Spleen (tissue), 11 donors: ENCODE measurements at regions not wholly inside any gene's neighbourhood (a gene's known extent, or its start where the extent isn't known, plus 50 kb on each side); places are given as distances from the start of the nearest gene placed in this dataset.

Experiments
- DNase-seq: peaks from one replicate; pipeline ENCODE4 v3.0.0-alpha.2; 2020
- H3K27ac ChIP-seq, 8 donors: fragments of 200-600 bp; sonication (generic) in 7 of 8; 1 replicate in 4 of 8; 2 replicates in 4 of 8; pipeline versions ENCODE4 v1.5.0 to v1.8.0; 2016 to 2021; ENCODE audit warnings: inconsistent platforms in 4 of 8, mild to moderate bottlenecking in 4 of 8, moderate library complexity in 1 of 8
- H3K27me3 ChIP-seq, 7 donors: fragments of 200-600 bp; sonication (generic) in 6 of 7; replicated peaks in 1 of 7; 1 replicate in 4 of 7; 2 replicates in 3 of 7; pipeline versions ENCODE4 v1.5.0 to v1.8.0; 2016 to 2021; ENCODE audit warnings: inconsistent platforms in 3 of 7, mild to moderate bottlenecking in 1 of 7
- H3K36me3 ChIP-seq, 6 donors: fragments of 200-600 bp; sonication (generic) in 5 of 6; 1 replicate in 4 of 6; 2 replicates in 2 of 6; pipeline versions ENCODE4 v1.5.0 to v1.8.0; 2016 to 2021; ENCODE audit warnings: inconsistent platforms in 2 of 6
- H3K4me1 ChIP-seq, 6 donors: fragments of 200-600 bp; sonication (generic) in 5 of 6; 1 replicate in 3 of 6; 2 replicates in 3 of 6; pipeline versions ENCODE4 v1.5.0 to v1.8.0; 2016 to 2021; ENCODE audit warnings: inconsistent platforms in 3 of 6
- H3K4me3 ChIP-seq, 8 donors: fragments of 200-600 bp; sonication (generic) in 7 of 8; 1 replicate in 4 of 8; 2 replicates in 4 of 8; pipeline versions ENCODE4 v1.5.0 to v1.8.0; 2016 to 2021; ENCODE audit warnings: inconsistent platforms in 4 of 8, mild to moderate bottlenecking in 4 of 8, moderate library complexity in 2 of 8
- H3K9me3 ChIP-seq, 8 donors: fragments of 200-600 bp; sonication (generic) in 7 of 8; 1 replicate in 4 of 8; 2 replicates in 4 of 8; pipeline versions ENCODE4 v1.5.0 to v1.8.0; 2016 to 2021; ENCODE audit warnings: inconsistent platforms in 4 of 8
- POLR2A ChIP-seq, 3 donors: fragments of 450-650 bp; IDR thresholded peaks; one replicate each; pipeline ENCODE4 v1.5.1; 2017; ENCODE audit warnings: antibody characterized with exemption in 3 of 3, mild to moderate bottlenecking in 1 of 3
- POLR2AphosphoS5 ChIP-seq, 3 donors: sonication (generic); formaldehyde crosslinking; IDR thresholded peaks; one replicate each; pipeline ENCODE4 v1.5.1; 2017; ENCODE audit warnings: antibody characterized with exemption in 3 of 3
- WGBS, 5 donors: extraction: QIAGEN DNeasy Blood & Tissue Kit in 3 of 5; methylation state at CpG; one replicate each; pipeline versions ENCODE4 v1.1.5 to v1.1.7; 2013 to 2018; 5-methylcytosine and 5-hydroxymethylcytosine counted together
- intact Hi-C: fragments of 100-400 bp; cut with DNase I; formaldehyde crosslinking; loops from one replicate; pipeline ENCODE4 v1.15.0; 2023; ENCODE audit warnings: low total_unique reads
- TF ChIP-seq, protein P1 (sequence below), 11 experiments: fragments of 200-600 bp in 7 of 11; fragments of 450-650 bp in 4 of 11; sonication (generic) in 4 of 11; IDR thresholded peaks in 8 of 11; conservative IDR thresholded peaks in 3 of 11; 1 replicate in 7 of 11; 2 replicates in 4 of 11; pipeline versions ENCODE4 v1.4.0 to v1.8.0; 2016 to 2021; ENCODE audit warnings: antibody characterized with exemption in 11 of 11, inconsistent platforms in 4 of 11, mild to moderate bottlenecking in 1 of 11
- donor health status: healthy with polysubstance abuse.
- donor health status: DM: no; HTN: no; CAD: no; lungs with moderate emphysema.
- donor health status: DM: no; HTN: no; CAD: no.
- donor health status: Bipolar disorder and iron deficiency.
- donor health status: healthy.
- donor health status: DM: no; HTN: no; CAD: no.
- donor health status: DM: yes; HTN: yes; CAD: no.

DNA sequence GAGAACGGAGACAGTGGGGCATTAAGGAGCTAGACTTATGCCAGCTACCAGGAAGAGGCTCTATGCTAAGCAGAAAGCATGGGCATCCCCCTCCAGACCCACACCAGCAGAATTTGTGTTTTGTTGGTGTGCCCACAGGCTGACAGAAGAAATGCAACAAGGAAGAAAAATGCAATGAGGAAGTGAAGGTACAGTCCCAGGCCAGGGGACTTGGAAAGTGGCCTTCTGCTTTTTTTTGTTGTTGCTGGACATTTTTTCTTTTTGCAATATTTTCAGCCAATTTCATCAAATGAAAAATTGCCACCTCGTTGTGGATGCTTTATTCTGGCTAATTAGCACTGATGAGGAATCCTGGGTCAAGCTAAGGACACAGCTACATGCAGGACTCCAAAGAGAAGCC, 167.7 kb downstream of the TSHZ3 start:
- WGBS, 5 donors = 56 to 73% (median 68%) methylated on average over 2 of the region's 2 CpGs
- no peak for DNase-seq
- Histone ChIP-seq H3K27ac (no peak overlapping the region), H3K9me3 (no peaks in the 10 kb centered on the region), H3K4me1 (no peaks in the 10 kb centered on the region), H3K4me3 (no peak overlapping the region), H3K36me3 (no peaks in the 10 kb centered on the region), H3K27me3 (no peaks in the 10 kb centered on the region)
- intact Hi-C loops = no loop called here
- no peak for TF ChIP-seq POLR2A (IDR thresholded peaks at IDR 0.05)
- TF ChIP-seq, protein P1, sequence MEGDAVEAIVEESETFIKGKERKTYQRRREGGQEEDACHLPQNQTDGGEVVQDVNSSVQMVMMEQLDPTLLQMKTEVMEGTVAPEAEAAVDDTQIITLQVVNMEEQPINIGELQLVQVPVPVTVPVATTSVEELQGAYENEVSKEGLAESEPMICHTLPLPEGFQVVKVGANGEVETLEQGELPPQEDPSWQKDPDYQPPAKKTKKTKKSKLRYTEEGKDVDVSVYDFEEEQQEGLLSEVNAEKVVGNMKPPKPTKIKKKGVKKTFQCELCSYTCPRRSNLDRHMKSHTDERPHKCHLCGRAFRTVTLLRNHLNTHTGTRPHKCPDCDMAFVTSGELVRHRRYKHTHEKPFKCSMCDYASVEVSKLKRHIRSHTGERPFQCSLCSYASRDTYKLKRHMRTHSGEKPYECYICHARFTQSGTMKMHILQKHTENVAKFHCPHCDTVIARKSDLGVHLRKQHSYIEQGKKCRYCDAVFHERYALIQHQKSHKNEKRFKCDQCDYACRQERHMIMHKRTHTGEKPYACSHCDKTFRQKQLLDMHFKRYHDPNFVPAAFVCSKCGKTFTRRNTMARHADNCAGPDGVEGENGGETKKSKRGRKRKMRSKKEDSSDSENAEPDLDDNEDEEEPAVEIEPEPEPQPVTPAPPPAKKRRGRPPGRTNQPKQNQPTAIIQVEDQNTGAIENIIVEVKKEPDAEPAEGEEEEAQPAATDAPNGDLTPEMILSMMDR (IDR thresholded peaks at IDR 0.05 in 8 of 11, conservative IDR thresholded peaks at IDR 0.05 in 3 of 11) = no peak
- no peak for TF ChIP-seq POLR2AphosphoS5 (IDR thresholded peaks at IDR 0.05)

DNA sequence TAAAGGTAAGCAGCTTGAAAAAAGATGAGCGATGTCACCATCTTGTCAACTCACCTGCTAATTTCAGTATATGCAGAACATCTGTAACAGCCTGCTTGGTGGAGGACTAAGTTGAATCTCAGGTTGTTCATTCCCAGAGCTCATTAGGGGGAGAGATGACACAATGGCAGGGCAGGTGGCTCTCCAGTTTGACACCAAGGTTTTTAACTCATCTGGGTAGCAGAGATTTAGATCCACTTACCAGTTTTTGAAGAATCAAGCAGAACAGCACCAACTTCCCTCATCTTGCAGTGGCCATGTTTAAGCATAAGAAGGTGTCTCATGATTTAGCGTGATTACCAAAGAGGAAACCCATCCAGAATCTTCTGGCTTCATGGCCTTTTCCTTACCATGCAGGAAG, 168.3 kb downstream of the TSHZ3 start:
- H3K4me3 ChIP-seq = no peak overlapping the region
- no peaks in the 10 kb centered on the region for H3K9me3 ChIP-seq
- H3K36me3 ChIP-seq = no peaks in the 10 kb centered on the region
- H3K4me1 ChIP-seq = no peaks in the 10 kb centered on the region
- no peaks in the 10 kb centered on the region for H3K27me3 ChIP-seq
- intact Hi-C loops = no loop called here
- TF ChIP-seq, protein P1 (IDR thresholded peaks at IDR 0.05 in 8 of 11, conservative IDR thresholded peaks at IDR 0.05 in 3 of 11) = no peak
- TF ChIP-seq POLR2AphosphoS5 (IDR thresholded peaks at IDR 0.05) = no peak
- TF ChIP-seq POLR2A (IDR thresholded peaks at IDR 0.05) = no peak
- no peak for DNase-seq
- WGBS, 5 donors = 46 to 72% (median 50%) methylated on average over 2 of the region's 2 CpGs
- no peak overlapping the region for H3K27ac ChIP-seq

DNA sequence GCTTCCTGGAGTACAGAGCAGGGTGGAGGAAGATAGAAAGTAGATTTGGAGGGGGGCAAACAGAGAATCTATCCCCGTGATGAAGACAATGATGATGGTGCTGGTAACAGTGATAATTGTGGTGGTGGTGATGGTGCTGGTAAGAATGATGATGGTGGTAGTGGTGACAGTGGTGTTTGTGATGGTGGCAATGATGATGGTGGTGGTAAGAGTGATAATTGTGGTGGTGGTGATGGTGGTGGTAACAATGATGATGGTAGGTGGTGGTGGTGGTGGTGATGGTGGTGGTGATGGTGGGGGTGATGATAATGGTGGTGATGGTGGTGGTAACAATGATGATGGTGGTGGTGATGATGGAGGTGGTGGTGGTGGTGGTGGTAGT, 169.8 kb downstream of the TSHZ3 start:
- intact Hi-C loops = no loop called here
- H3K4me1 ChIP-seq = no peaks in the 10 kb centered on the region
- no peaks in the 10 kb centered on the region for H3K36me3 ChIP-seq
- H3K27me3 ChIP-seq = no peaks in the 10 kb centered on the region
- WGBS, 5 donors = 81 to 98% (median 92%) methylated on average over 1 of the region's 1 CpG
- no peak overlapping the region for H3K27ac ChIP-seq
- H3K4me3 ChIP-seq = no peak overlapping the region
- H3K9me3 ChIP-seq = no peaks in the 10 kb centered on the region
- DNase-seq = no peak
- TF ChIP-seq, protein P1 (IDR thresholded peaks at IDR 0.05 in 8 of 11, conservative IDR thresholded peaks at IDR 0.05 in 3 of 11) = no peak
- TF ChIP-seq POLR2AphosphoS5 (IDR thresholded peaks at IDR 0.05) (no peak), POLR2A (IDR thresholded peaks at IDR 0.05) (no peak)

DNA sequence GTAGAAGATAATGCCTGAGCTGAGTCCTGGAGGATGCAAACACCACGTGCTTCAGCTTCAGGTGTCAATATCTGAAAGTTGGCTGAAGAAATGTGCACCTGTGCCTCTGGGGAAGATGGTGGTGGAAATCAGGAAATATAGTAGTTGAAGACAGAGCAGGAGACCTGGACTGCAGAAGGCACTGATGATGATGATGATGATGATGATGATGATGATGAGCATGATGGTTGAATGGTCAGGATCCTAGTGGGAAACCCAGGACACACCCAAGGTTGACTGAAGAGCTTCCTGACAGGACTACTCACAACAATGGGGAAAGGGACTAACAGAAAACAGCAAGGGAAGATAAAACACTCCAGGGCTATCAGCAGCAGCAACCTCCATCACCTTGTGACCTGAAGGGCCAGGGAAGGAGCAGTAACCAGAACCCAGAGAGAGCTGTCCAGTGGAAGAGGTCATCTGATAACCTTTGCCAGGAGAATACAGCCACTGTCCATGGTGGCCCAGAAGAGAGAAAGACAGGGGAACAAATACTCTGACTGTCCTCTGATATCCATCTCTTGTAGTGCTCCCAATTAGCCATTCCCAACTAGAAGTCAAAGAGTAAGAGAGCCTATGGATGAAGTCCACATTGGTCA, 170.3 kb downstream of the TSHZ3 start:
- TF ChIP-seq POLR2AphosphoS5 (IDR thresholded peaks at IDR 0.05) = no peak
- no peak for TF ChIP-seq POLR2A (IDR thresholded peaks at IDR 0.05)
- TF ChIP-seq, protein P1 (IDR thresholded peaks at IDR 0.05 in 8 of 11, conservative IDR thresholded peaks at IDR 0.05 in 3 of 11) = no peak
- Histone ChIP-seq H3K4me3 (no peak overlapping the region), H3K9me3 (no peaks in the 10 kb centered on the region), H3K36me3 (no peaks in the 10 kb centered on the region), H3K4me1 (no peaks in the 10 kb centered on the region), H3K27me3 (no peaks in the 10 kb centered on the region), H3K27ac (no peak overlapping the region)
- DNase-seq = no peak
- 67 to 85% (median 70%) methylated on average over 1 of the region's 1 CpG for WGBS, 5 donors
- intact Hi-C loops = no loop called here
